ENCODE measurements at regions not wholly inside any gene's neighbourhood (a gene's known extent, or its start where the extent isn't known, plus 50 kb on each side); places are given as distances from the start of the nearest gene placed in this dataset.
A peak's percentile ranks its signal among the peaks of the same experiment; 100 is the strongest.

- no peak overlapping the region for H3K27ac ChIP-seq
- ChIA-PET CTCF (no interaction called here), POLR2A (ENCODE audit: low non-redundant PET) (no interaction called here)
- DNase-seq (ENCODE audit: low spot score), result no peak
- TF ChIP-seq CTCF (conservative IDR thresholded peaks at IDR 0.05; ENCODE audit: low read depth), result no peak
These were observed 70.4 kb downstream of the GJD2 start for GRCh38 chr15:34684351-34684750.

GRCh38 chr15:34682674-34683073, 72.1 kb downstream of the GJD2 start:
- CTCF ChIA-PET, result interaction anchor here (0.6 kb wide), 1 partner anchor 47 kb away, joined by 3 read pairs; no protein-coding TSS in a partner anchor
- TF ChIP-seq CTCF (conservative IDR thresholded peaks at IDR 0.05; ENCODE audit: low read depth), result no peak
- peak; percentile 92 for DNase-seq (ENCODE audit: low spot score)
- no peak overlapping the region for H3K27ac ChIP-seq
- POLR2A ChIA-PET (ENCODE audit: low non-redundant PET), result no interaction called here

GRCh38 chr15:34679291-34679690, 75.5 kb downstream of the GJD2 start:
- ChIA-PET CTCF (no interaction called here), POLR2A (ENCODE audit: low non-redundant PET) (no interaction called here)
- no peak for DNase-seq (ENCODE audit: low spot score)
- no peak overlapping the region for H3K27ac ChIP-seq
- TF ChIP-seq CTCF (conservative IDR thresholded peaks at IDR 0.05; ENCODE audit: low read depth), result no peak

GRCh38 chr15:34673241-34673640, 81.6 kb downstream of the GJD2 start:
- ChIA-PET CTCF (interaction anchor here (0.9 kb wide), 1 partner anchor 172 kb away, joined by 3 read pairs; no protein-coding TSS in a partner anchor), POLR2A (ENCODE audit: low non-redundant PET) (no interaction called here)
- no peak overlapping the region for H3K27ac ChIP-seq
- TF ChIP-seq CTCF (conservative IDR thresholded peaks at IDR 0.05; ENCODE audit: low read depth), result no peak
- DNase-seq (ENCODE audit: low spot score), result no peak

- POLR2A ChIA-PET (ENCODE audit: low non-redundant PET), result no interaction called here
- no peak overlapping the region for H3K27ac ChIP-seq
- TF ChIP-seq CTCF (conservative IDR thresholded peaks at IDR 0.05; ENCODE audit: low read depth), result no peak
- no peak for DNase-seq (ENCODE audit: low spot score)
- CTCF ChIA-PET, result no interaction called here
These were observed 82.2 kb upstream of the GOLGA8B start for GRCh38 chr15:34665498-34666116.

- ChIA-PET CTCF (interaction anchor here (0.7 kb wide), 2 partner anchors 31 to 364 kb away, joined by 3 to 8 read pairs; no protein-coding TSS in a partner anchor), POLR2A (ENCODE audit: low non-redundant PET) (no interaction called here)
- no peak overlapping the region for H3K27ac ChIP-seq
- no peak for DNase-seq (ENCODE audit: low spot score)
- TF ChIP-seq CTCF (conservative IDR thresholded peaks at IDR 0.05; ENCODE audit: low read depth), result no peak
These were observed 81.0 kb upstream of the GOLGA8B start for GRCh38 chr15:34664418-34664817.

Data from RWPE1 (cell line).